Left lung (tissue), 4 donors: ENCODE measurements at regions not wholly inside any gene's neighbourhood (a gene's known extent, or its start where the extent isn't known, plus 50 kb on each side); places are given as distances from the start of the nearest gene placed in this dataset.

Experiments
- ATAC-seq: fragments of 200-7000 bp; cut with Tn5 transposase; one replicate; pipeline ENCODE4 v1.9.1; 2020; ENCODE audit warnings: moderate library complexity
- DNase-seq, 4 donors: peaks; one replicate each; pipeline ENCODE4 v3.0.0-alpha.2; 2013 to 2020
- H3K27ac ChIP-seq, 2 donors: fragments of 200-600 bp; sonication (generic) in 1 of 2; one replicate each; pipeline versions ENCODE4 v1.5.0 to v1.8.0; 2020 to 2021
- H3K27me3 ChIP-seq, 2 donors: fragments of 200-600 bp; sonication (generic) in 1 of 2; one replicate each; pipeline versions ENCODE4 v1.5.0 to v1.8.0; 2020 to 2021
- H3K36me3 ChIP-seq, 2 donors: fragments of 200-600 bp; sonication (generic) in 1 of 2; one replicate each; pipeline versions ENCODE4 v1.5.0 to v1.8.0; 2020 to 2021
- H3K4me1 ChIP-seq, 2 donors: fragments of 200-600 bp; one replicate each; pipeline ENCODE4 v1.8.0; 2021
- H3K4me3 ChIP-seq, 2 donors: fragments of 200-600 bp; sonication (generic) in 1 of 2; one replicate each; pipeline versions ENCODE4 v1.5.0 to v1.8.0; 2020 to 2021; ENCODE audit warnings: mild to moderate bottlenecking in 1 of 2
- H3K9me3 ChIP-seq, 2 donors: fragments of 200-600 bp; sonication (generic) in 1 of 2; one replicate each; pipeline versions ENCODE4 v1.5.0 to v1.8.0; 2020 to 2021
- CTCF ChIP-seq, 2 donors: fragments of 200-600 bp; sonication (generic) in 1 of 2; IDR thresholded peaks; one replicate each; pipeline versions ENCODE4 v1.5.0 to v1.8.0; 2021; ENCODE audit warnings: antibody characterized with exemption in 2 of 2
- intact Hi-C, 2 donors: fragments of 100-400 bp; cut with DNase I; formaldehyde crosslinking; loops; one replicate each; pipeline versions ENCODE4 v1.11.2 to v1.14.2; 2022
- donor health status: DM: no; HTN: yes; CAD: no.
- donor health status: DM: no; HTN: no; CAD: no.

- Histone ChIP-seq H3K4me1 (no peaks in the 10 kb centered on the region), H3K9me3 (peaks cover 0 to 2% of the 10 kb centered on the region in 2 donors), H3K4me3 (no peak overlapping the region), H3K27ac (no peak overlapping the region), H3K36me3 (no peaks in the 10 kb centered on the region), H3K27me3 (no peaks in the 10 kb centered on the region)
- DNase-seq = no peak
- no peak for TF ChIP-seq CTCF (IDR thresholded peaks at IDR 0.05)
- intact Hi-C loops = no loop called here
- no peak for ATAC-seq
These were observed 546.5 kb upstream of the FAT1 start for GRCh38 chr4:187270154-187270553.

GRCh38 chr4:187271848-187272247 is 548.2 kb upstream of the FAT1 start:
- intact Hi-C loops = no loop called here
- peaks cover 0 to 2% of the 10 kb centered on the region in 2 donors for H3K9me3 ChIP-seq
- TF ChIP-seq CTCF (IDR thresholded peaks at IDR 0.05) = no peak
- no peaks in the 10 kb centered on the region for H3K27me3 ChIP-seq
- DNase-seq (no peak), ATAC-seq (no peak)
- no peak overlapping the region for H3K4me3 ChIP-seq
- H3K27ac ChIP-seq = no peak overlapping the region
- H3K36me3 ChIP-seq = no peaks in the 10 kb centered on the region
- no peaks in the 10 kb centered on the region for H3K4me1 ChIP-seq

- no peak overlapping the region for H3K27ac ChIP-seq
- ATAC-seq (no peak), DNase-seq (no peak)
- H3K4me3 ChIP-seq = no peak overlapping the region
- no peaks in the 10 kb centered on the region for H3K27me3 ChIP-seq
- H3K36me3 ChIP-seq = no peaks in the 10 kb centered on the region
- no peak for TF ChIP-seq CTCF (IDR thresholded peaks at IDR 0.05)
- no peaks in the 10 kb centered on the region for H3K4me1 ChIP-seq
- intact Hi-C loops = no loop called here
- H3K9me3 ChIP-seq = peaks cover 0 to 2% of the 10 kb centered on the region in 2 donors
These were observed 550.5 kb upstream of the FAT1 start for GRCh38 chr4:187274153-187274552.

- TF ChIP-seq CTCF (IDR thresholded peaks at IDR 0.05) = no peak
- Histone ChIP-seq H3K27me3 (no peaks in the 10 kb centered on the region), H3K9me3 (peaks cover 0 to 3% of the 10 kb centered on the region in 2 donors), H3K4me3 (no peak overlapping the region), H3K27ac (no peak overlapping the region), H3K4me1 (no peaks in the 10 kb centered on the region), H3K36me3 (no peaks in the 10 kb centered on the region)
- no peak for ATAC-seq
- intact Hi-C loops = no loop called here
- peak in 2 of 4 donors; percentile 30 to 39 for DNase-seq
These were observed 553.2 kb upstream of the FAT1 start for GRCh38 chr4:187276736-187277408.

- ATAC-seq = no peak
- no peak for TF ChIP-seq CTCF (IDR thresholded peaks at IDR 0.05)
- H3K27me3 ChIP-seq = no peaks in the 10 kb centered on the region
- H3K27ac ChIP-seq = no peak overlapping the region
- H3K4me3 ChIP-seq = no peak overlapping the region
- peaks cover 0 to 5% of the 10 kb centered on the region in 2 donors for H3K9me3 ChIP-seq
- H3K4me1 ChIP-seq = no peaks in the 10 kb centered on the region
- DNase-seq = peak in 1 of 4 donors; percentile 59
- no peaks in the 10 kb centered on the region for H3K36me3 ChIP-seq
- intact Hi-C loops = no loop called here
These were observed 559.7 kb upstream of the FAT1 start for GRCh38 chr4:187283201-187283955.
